ENCODE measurements at regions not wholly inside any gene's neighbourhood (a gene's known extent, or its start where the extent isn't known, plus 50 kb on each side); places are given as distances from the start of the nearest gene placed in this dataset.

- no peak for DNase-seq
- H3K4me3 Mint-ChIP-seq (ENCODE audit: unreplicated experiment): no peak overlapping the region
- H3K36me3 Mint-ChIP-seq (ENCODE audit: unreplicated experiment): no peaks in the 10 kb centered on the region
- H3K27me3 Mint-ChIP-seq (ENCODE audit: unreplicated experiment): no peaks in the 10 kb centered on the region
- H3K4me1 Mint-ChIP-seq (ENCODE audit: low read depth, unreplicated experiment): no peaks in the 10 kb centered on the region
- H3K9me3 Mint-ChIP-seq (ENCODE audit: unreplicated experiment): no peaks in the 10 kb centered on the region
- no peak overlapping the region for H3K27ac Mint-ChIP-seq (ENCODE audit: unreplicated experiment)
- no peak for TF ChIP-seq CTCF (IDR thresholded peaks at IDR 0.05; ENCODE audit: partially characterized antibody, unreplicated experiment)
These were observed 1231.1 kb upstream of the NXPH2 start for GRCh38 chr2:140011287-140011686.

- Mint-ChIP-seq H3K36me3 (ENCODE audit: unreplicated experiment) (no peaks in the 10 kb centered on the region), H3K4me3 (ENCODE audit: unreplicated experiment) (no peak overlapping the region), H3K9me3 (ENCODE audit: unreplicated experiment) (no peaks in the 10 kb centered on the region), H3K4me1 (ENCODE audit: low read depth, unreplicated experiment) (no peaks in the 10 kb centered on the region), H3K27ac (ENCODE audit: unreplicated experiment) (no peak overlapping the region), H3K27me3 (ENCODE audit: unreplicated experiment) (no peaks in the 10 kb centered on the region)
- TF ChIP-seq CTCF (IDR thresholded peaks at IDR 0.05; ENCODE audit: partially characterized antibody, unreplicated experiment): no peak
- no peak for DNase-seq
These were observed 1221.9 kb upstream of the NXPH2 start for GRCh38 chr2:140002110-140002509.

GRCh38 chr2:139992711-139993345, 1212.6 kb upstream of the NXPH2 start:
- Mint-ChIP-seq H3K4me1 (ENCODE audit: low read depth, unreplicated experiment) (no peaks in the 10 kb centered on the region), H3K36me3 (ENCODE audit: unreplicated experiment) (no peaks in the 10 kb centered on the region), H3K9me3 (ENCODE audit: unreplicated experiment) (peaks cover 4% of the 10 kb centered on the region), H3K4me3 (ENCODE audit: unreplicated experiment) (no peak overlapping the region), H3K27me3 (ENCODE audit: unreplicated experiment) (peaks cover 3% of the 10 kb centered on the region), H3K27ac (ENCODE audit: unreplicated experiment) (no peak overlapping the region)
- no peak for DNase-seq
- no peak for TF ChIP-seq CTCF (IDR thresholded peaks at IDR 0.05; ENCODE audit: partially characterized antibody, unreplicated experiment)

GRCh38 chr2:139992078-139992477, 1211.9 kb upstream of the NXPH2 start:
- H3K9me3 Mint-ChIP-seq (ENCODE audit: unreplicated experiment): peaks cover 4% of the 10 kb centered on the region
- H3K4me3 Mint-ChIP-seq (ENCODE audit: unreplicated experiment): no peak overlapping the region
- peaks cover 3% of the 10 kb centered on the region for H3K27me3 Mint-ChIP-seq (ENCODE audit: unreplicated experiment)
- TF ChIP-seq CTCF (IDR thresholded peaks at IDR 0.05; ENCODE audit: partially characterized antibody, unreplicated experiment): no peak
- H3K27ac Mint-ChIP-seq (ENCODE audit: unreplicated experiment): no peak overlapping the region
- no peaks in the 10 kb centered on the region for H3K4me1 Mint-ChIP-seq (ENCODE audit: low read depth, unreplicated experiment)
- no peak for DNase-seq
- no peaks in the 10 kb centered on the region for H3K36me3 Mint-ChIP-seq (ENCODE audit: unreplicated experiment)

- Mint-ChIP-seq H3K4me1 (ENCODE audit: low read depth, unreplicated experiment) (no peaks in the 10 kb centered on the region), H3K27ac (ENCODE audit: unreplicated experiment) (no peak overlapping the region), H3K4me3 (ENCODE audit: unreplicated experiment) (no peak overlapping the region), H3K27me3 (ENCODE audit: unreplicated experiment) (peaks cover 5% of the 10 kb centered on the region), H3K36me3 (ENCODE audit: unreplicated experiment) (no peaks in the 10 kb centered on the region), H3K9me3 (ENCODE audit: unreplicated experiment) (peaks cover 4% of the 10 kb centered on the region)
- no peak for DNase-seq
- no peak for TF ChIP-seq CTCF (IDR thresholded peaks at IDR 0.05; ENCODE audit: partially characterized antibody, unreplicated experiment)
These were observed 1210.6 kb upstream of the NXPH2 start for GRCh38 chr2:139990646-139991335.

All from glutamatergic neuron (in vitro differentiated cells).